Small intestine (tissue), 7 donors: ENCODE measurements at regions not wholly inside any gene's neighbourhood (a gene's known extent, or its start where the extent isn't known, plus 50 kb on each side); places are given as distances from the start of the nearest gene placed in this dataset.
A peak's percentile ranks its signal among the peaks of the same experiment; 100 is the strongest.
"Not testable (repeated sequence)": the region's sequence is repeated elsewhere in the genome, so short reads cannot be mapped to it uniquely, and the experiment has no call there.

Experiments used
- DNase-seq, 2 donors: peaks; one replicate each; pipeline versions ENCODE4 v3.0.0 to v3.0.0-alpha.2; 2013
- FAIRE-seq: peaks from 2 replicates; lab custom pipeline; 2012; peaks lifted over from hg19 to GRCh38; lab: Jason Lieb, UNC
- H3K27ac ChIP-seq, 3 donors: one replicate each; pipeline ENCODE4 v1.5.1; 2013; ENCODE audit warnings: low read length in 2 of 3, mild to moderate bottlenecking in 2 of 3, control low read depth in 1 of 3, inconsistent platforms in 1 of 3, low read depth in 1 of 3, moderate library complexity in 1 of 3
- H3K27me3 ChIP-seq, 3 donors: one replicate each; pipeline ENCODE4 v1.6.1; 2013; ENCODE audit warnings: low read length in 3 of 3, inconsistent platforms in 1 of 3; ENCODE audit not compliant: control insufficient read depth in 3 of 3, insufficient read depth in 3 of 3
- H3K36me3 ChIP-seq, 3 donors: one replicate each; pipeline ENCODE4 v1.6.1; 2013; ENCODE audit warnings: low read length in 3 of 3, inconsistent platforms in 1 of 3, low read depth in 1 of 3, mild to moderate bottlenecking in 1 of 3, moderate library complexity in 1 of 3; ENCODE audit not compliant: control insufficient read depth in 3 of 3, insufficient read depth in 2 of 3
- H3K4me1 ChIP-seq, 3 donors: one replicate each; pipeline ENCODE4 v1.6.1; 2013; ENCODE audit warnings: low read length in 2 of 3, inconsistent platforms in 1 of 3, low read depth in 1 of 3, mild to moderate bottlenecking in 1 of 3, moderate library complexity in 1 of 3; ENCODE audit not compliant: control insufficient read depth in 3 of 3, insufficient read depth in 2 of 3
- H3K4me3 ChIP-seq, 3 donors: one replicate each; pipeline ENCODE4 v1.5.1; 2013; ENCODE audit warnings: low read length in 3 of 3, control low read depth in 1 of 3, inconsistent platforms in 1 of 3, low read depth in 1 of 3, mild to moderate bottlenecking in 1 of 3, moderate library complexity in 1 of 3
- H3K9me3 ChIP-seq, 2 donors: one replicate each; pipeline ENCODE4 v1.6.1; 2013; ENCODE audit warnings: low read depth in 1 of 2, low read length in 1 of 2; ENCODE audit not compliant: control insufficient read depth in 2 of 2, insufficient read depth in 1 of 2
- WGBS, 3 donors: extraction: QIAGEN DNeasy Blood & Tissue Kit; methylation state at CpG; one replicate each; pipeline ENCODE4 v1.1.7; 2013; 5-methylcytosine and 5-hydroxymethylcytosine counted together
- donor health status: healthy with polysubstance abuse.
- donor health status: control.
- donor health status: control.
- donor health status: Bipolar disorder and iron deficiency.
- donor health status: healthy.

- Histone ChIP-seq H3K36me3 (no peaks in the 10 kb centered on the region), H3K27me3 (no peaks in the 10 kb centered on the region), H3K4me3 (no peak overlapping the region), H3K9me3 (no peaks in the 10 kb centered on the region), H3K27ac (no peak overlapping the region), H3K4me1 (peaks cover 0 to 3% (median 2%) of the 10 kb centered on the region in 3 donors)
- DNase-seq: no peak
- FAIRE-seq: no peak
- WGBS, 3 donors: 92 to 96% (median 95%) methylated on average over 4 of the region's 4 CpGs
These were observed 223.7 kb upstream of the IRF2BP2 start for GRCh38 chr1:234833646-234834045.

- H3K4me3 ChIP-seq: no peak overlapping the region
- DNase-seq (no peak), FAIRE-seq (no peak)
- no peaks in the 10 kb centered on the region for H3K9me3 ChIP-seq
- H3K4me1 ChIP-seq: peaks cover 0 to 3% (median 2%) of the 10 kb centered on the region in 3 donors
- H3K27me3 ChIP-seq: no peaks in the 10 kb centered on the region
- 89 to 96% (median 96%) methylated on average over 4 of the region's 4 CpGs for whole genome bisulfite sequencing, 3 donors
- H3K27ac ChIP-seq: no peak overlapping the region
- H3K36me3 ChIP-seq: no peaks in the 10 kb centered on the region
These were observed 223.1 kb upstream of the IRF2BP2 start for GRCh38 chr1:234833118-234833517.

GRCh38 chr1:234827656-234828055 is 217.7 kb upstream of the IRF2BP2 start:
- no peak overlapping the region for H3K27ac ChIP-seq
- no peaks in the 10 kb centered on the region for H3K27me3 ChIP-seq
- no peak for DNase-seq
- no peaks in the 10 kb centered on the region for H3K36me3 ChIP-seq
- H3K9me3 ChIP-seq: no peaks in the 10 kb centered on the region
- no peak overlapping the region for H3K4me3 ChIP-seq
- whole genome bisulfite sequencing, 3 donors: 78 to 89% (median 88%) methylated on average over 7 of the region's 7 CpGs
- peaks cover 0 to 21% (median 3%) of the 10 kb centered on the region in 3 donors for H3K4me1 ChIP-seq
- no peak for FAIRE-seq

- Histone ChIP-seq H3K36me3 (no peaks in the 10 kb centered on the region), H3K27ac (no peak overlapping the region), H3K4me3 (no peak overlapping the region), H3K4me1 (peaks cover 0 to 26% (median 5%) of the 10 kb centered on the region in 3 donors), H3K27me3 (no peaks in the 10 kb centered on the region), H3K9me3 (no peaks in the 10 kb centered on the region)
- FAIRE-seq (no peak), DNase-seq (no peak)
- WGBS, 3 donors: 91 to 100% (median 100%) methylated on average over 1 of the region's 1 CpG
These were observed 217.2 kb upstream of the IRF2BP2 start for GRCh38 chr1:234827181-234827580.

- no peaks in the 10 kb centered on the region for H3K36me3 ChIP-seq
- H3K4me1 ChIP-seq: peaks cover 0 to 30% (median 5%) of the 10 kb centered on the region in 3 donors
- no peaks in the 10 kb centered on the region for H3K27me3 ChIP-seq
- DNase-seq (no peak), FAIRE-seq (no peak)
- no peak overlapping the region for H3K4me3 ChIP-seq
- 90 to 95% (median 94%) methylated on average over 7 of the region's 7 CpGs for WGBS, 3 donors
- no peak overlapping the region for H3K27ac ChIP-seq
- H3K9me3 ChIP-seq: no peaks in the 10 kb centered on the region
These were observed 216.4 kb upstream of the IRF2BP2 start for GRCh38 chr1:234826352-234826751.

GRCh38 chr1:234825498-234826165 is 215.7 kb upstream of the IRF2BP2 start:
- DNase-seq (peak; percentile 36 to 48), FAIRE-seq (no peak)
- Histone ChIP-seq H3K9me3 (no peaks in the 10 kb centered on the region), H3K36me3 (no peaks in the 10 kb centered on the region), H3K27me3 (no peaks in the 10 kb centered on the region), H3K27ac (no peak overlapping the region), H3K4me1 (peaks cover 0 to 30% (median 8%) of the 10 kb centered on the region in 3 donors), H3K4me3 (no peak overlapping the region)
- 26 to 63% (median 49%) methylated on average over 7 of the region's 7 CpGs for WGBS, 3 donors

- WGBS, 3 donors: 83 to 88% (median 85%) methylated on average over 7 of the region's 7 CpGs
- H3K4me3 ChIP-seq, DNase-seq, H3K36me3 ChIP-seq, FAIRE-seq, H3K9me3 ChIP-seq, H3K27me3 ChIP-seq: not testable (repeated sequence)
- peaks cover 0 to 30% (median 8%) of the 10 kb centered on the region in 3 donors for H3K4me1 ChIP-seq
- H3K27ac ChIP-seq: peak overlapping the region in 1 of 3 donors; percentile 5
These were observed 214.9 kb upstream of the IRF2BP2 start for GRCh38 chr1:234824836-234825235.

- no peak overlapping the region for H3K4me3 ChIP-seq
- H3K4me1 ChIP-seq: peaks cover 0 to 30% (median 8%) of the 10 kb centered on the region in 3 donors
- H3K36me3 ChIP-seq: no peaks in the 10 kb centered on the region
- H3K27me3 ChIP-seq: no peaks in the 10 kb centered on the region
- H3K9me3 ChIP-seq: no peaks in the 10 kb centered on the region
- FAIRE-seq (no peak), DNase-seq (peak; percentile 92 to 95)
- peak overlapping the region; percentile 22 to 68 (median 58) for H3K27ac ChIP-seq
- WGBS, 3 donors: 26 to 66% (median 37%) methylated on average over 16 of the region's 16 CpGs
These were observed 213.5 kb upstream of the IRF2BP2 start for GRCh38 chr1:234823191-234824176.
